ENCODE measurements at regions not wholly inside any gene's neighbourhood (a gene's known extent, or its start where the extent isn't known, plus 50 kb on each side); places are given as distances from the start of the nearest gene placed in this dataset.
"Not testable (repeated sequence)": the region's sequence is repeated elsewhere in the genome, so short reads cannot be mapped to it uniquely, and the experiment has no call there.

DNA sequence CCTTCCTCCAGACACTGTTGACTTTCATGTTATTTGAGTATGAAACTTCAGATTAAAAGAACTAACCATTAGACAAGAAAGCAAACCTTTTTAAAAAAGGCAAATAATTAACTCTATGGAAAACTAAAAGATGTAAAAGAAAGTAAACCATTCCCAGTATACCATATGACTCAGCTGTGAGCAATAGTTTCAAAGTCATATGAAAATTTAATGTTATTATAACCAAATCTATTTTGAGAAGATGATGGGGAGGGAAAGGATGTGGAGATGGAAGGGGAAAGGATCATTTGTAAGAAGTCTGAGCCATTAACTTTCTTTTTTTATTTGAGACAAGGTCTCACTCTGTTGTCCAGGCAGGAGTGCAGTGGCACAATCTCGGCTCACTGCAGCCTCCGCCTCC lies 131.8 kb downstream of the IRX5 start:
- peaks cover under 1% of the 10 kb centered on the region for H3K4me1 Mint-ChIP-seq
- H3K27me3 Mint-ChIP-seq (ENCODE audit: low read depth) = peaks cover 91% of the 10 kb centered on the region
- no peak overlapping the region for H3K4me3 Mint-ChIP-seq
- DNase-seq (ENCODE audit: low spot score in 2 of 2, unreplicated experiment in 2 of 2) = no peak
- H3K9me3 Mint-ChIP-seq = peaks cover 9% of the 10 kb centered on the region
- no peak overlapping the region for H3K27ac Mint-ChIP-seq
- H3K36me3 Mint-ChIP-seq = no peaks in the 10 kb centered on the region
- TF ChIP-seq, protein P1, sequence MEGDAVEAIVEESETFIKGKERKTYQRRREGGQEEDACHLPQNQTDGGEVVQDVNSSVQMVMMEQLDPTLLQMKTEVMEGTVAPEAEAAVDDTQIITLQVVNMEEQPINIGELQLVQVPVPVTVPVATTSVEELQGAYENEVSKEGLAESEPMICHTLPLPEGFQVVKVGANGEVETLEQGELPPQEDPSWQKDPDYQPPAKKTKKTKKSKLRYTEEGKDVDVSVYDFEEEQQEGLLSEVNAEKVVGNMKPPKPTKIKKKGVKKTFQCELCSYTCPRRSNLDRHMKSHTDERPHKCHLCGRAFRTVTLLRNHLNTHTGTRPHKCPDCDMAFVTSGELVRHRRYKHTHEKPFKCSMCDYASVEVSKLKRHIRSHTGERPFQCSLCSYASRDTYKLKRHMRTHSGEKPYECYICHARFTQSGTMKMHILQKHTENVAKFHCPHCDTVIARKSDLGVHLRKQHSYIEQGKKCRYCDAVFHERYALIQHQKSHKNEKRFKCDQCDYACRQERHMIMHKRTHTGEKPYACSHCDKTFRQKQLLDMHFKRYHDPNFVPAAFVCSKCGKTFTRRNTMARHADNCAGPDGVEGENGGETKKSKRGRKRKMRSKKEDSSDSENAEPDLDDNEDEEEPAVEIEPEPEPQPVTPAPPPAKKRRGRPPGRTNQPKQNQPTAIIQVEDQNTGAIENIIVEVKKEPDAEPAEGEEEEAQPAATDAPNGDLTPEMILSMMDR (IDR thresholded peaks at IDR 0.05; ENCODE audit: unreplicated experiment) = no peak

DNA sequence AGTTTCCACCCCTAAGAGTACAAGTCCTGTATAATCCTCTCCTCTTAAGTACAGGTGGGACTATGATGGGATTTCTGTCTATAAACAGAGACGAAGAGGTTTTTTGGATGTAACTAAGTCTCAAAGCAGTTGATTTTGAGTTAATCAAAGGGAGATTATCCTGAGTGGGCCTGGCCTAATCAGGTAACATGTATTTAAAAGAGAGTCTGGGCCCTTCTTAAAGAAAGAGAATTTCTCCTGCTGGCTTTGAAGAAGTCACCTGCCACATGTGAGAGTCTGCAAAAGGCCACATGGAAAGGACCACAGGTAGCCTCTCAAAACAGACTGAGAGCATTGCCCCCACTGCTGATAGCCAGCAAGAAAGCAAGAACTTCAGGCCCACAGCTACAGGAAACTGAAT lies 142.3 kb downstream of the IRX5 start:
- DNase-seq (ENCODE audit: low spot score in 2 of 2, unreplicated experiment in 2 of 2) = no peak
- Mint-ChIP-seq H3K27ac (no peak overlapping the region), H3K27me3 (ENCODE audit: low read depth) (peaks cover 48% of the 10 kb centered on the region), H3K9me3 (peaks cover 6% of the 10 kb centered on the region), H3K4me3 (no peak overlapping the region), H3K4me1 (no peaks in the 10 kb centered on the region), H3K36me3 (no peaks in the 10 kb centered on the region)
- TF ChIP-seq, protein P1 (IDR thresholded peaks at IDR 0.05; ENCODE audit: unreplicated experiment) = no peak

DNA sequence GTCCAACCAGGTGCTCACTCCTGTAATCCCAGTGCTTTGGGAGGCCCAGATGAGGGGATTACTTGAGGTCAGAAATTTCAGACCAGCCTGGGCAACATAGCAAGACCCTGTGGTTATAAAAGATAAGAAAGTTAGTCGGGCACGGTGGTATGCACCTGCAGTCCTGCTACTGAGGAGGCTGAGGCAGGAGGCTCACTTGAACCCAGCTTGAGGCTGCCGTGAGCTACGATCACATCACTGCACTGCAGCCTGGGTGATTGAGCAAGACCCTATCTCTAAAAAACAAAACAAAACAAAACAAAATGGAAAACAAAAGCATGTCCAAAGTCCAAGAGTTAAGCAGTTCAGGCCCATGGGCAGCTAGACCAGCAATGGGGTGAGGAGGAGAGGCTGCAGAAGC lies 143.2 kb downstream of the IRX5 start:
- Mint-ChIP-seq H3K4me1 (no peaks in the 10 kb centered on the region), H3K9me3 (peaks cover 6% of the 10 kb centered on the region), H3K4me3 (no peak overlapping the region), H3K36me3 (no peaks in the 10 kb centered on the region), H3K27me3 (ENCODE audit: low read depth) (peaks cover 50% of the 10 kb centered on the region), H3K27ac (no peak overlapping the region)
- TF ChIP-seq, protein P1 (IDR thresholded peaks at IDR 0.05; ENCODE audit: unreplicated experiment) = no peak
- no peak for DNase-seq (ENCODE audit: low spot score in 2 of 2, unreplicated experiment in 2 of 2)

DNA sequence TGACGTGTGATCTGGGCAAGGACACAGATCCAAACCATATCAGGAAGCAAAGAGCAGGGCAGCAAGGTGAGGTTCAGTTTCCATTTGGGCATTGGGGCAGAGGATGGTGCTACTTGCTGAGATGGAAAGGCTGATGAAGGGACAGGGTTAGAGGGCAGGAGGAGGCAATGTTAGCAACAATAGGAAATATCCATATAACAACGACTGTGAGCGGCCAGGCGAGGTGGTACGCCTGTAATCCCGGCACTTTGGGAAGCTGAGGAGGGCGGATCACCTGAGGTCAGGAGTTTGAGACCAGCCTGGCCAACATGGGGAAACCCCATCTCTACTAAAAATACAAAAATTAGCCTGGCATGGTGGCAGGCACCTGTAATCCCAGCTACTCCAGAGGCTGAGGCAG lies 144.5 kb downstream of the IRX5 start:
- not testable (repeated sequence) for H3K4me3 Mint-ChIP-seq; H3K27ac Mint-ChIP-seq; H3K36me3 Mint-ChIP-seq; DNase-seq (ENCODE audit: low spot score in 2 of 2, unreplicated experiment in 2 of 2); H3K9me3 Mint-ChIP-seq; H3K4me1 Mint-ChIP-seq
- H3K27me3 Mint-ChIP-seq (ENCODE audit: low read depth) = peaks cover 57% of the 10 kb centered on the region

DNA sequence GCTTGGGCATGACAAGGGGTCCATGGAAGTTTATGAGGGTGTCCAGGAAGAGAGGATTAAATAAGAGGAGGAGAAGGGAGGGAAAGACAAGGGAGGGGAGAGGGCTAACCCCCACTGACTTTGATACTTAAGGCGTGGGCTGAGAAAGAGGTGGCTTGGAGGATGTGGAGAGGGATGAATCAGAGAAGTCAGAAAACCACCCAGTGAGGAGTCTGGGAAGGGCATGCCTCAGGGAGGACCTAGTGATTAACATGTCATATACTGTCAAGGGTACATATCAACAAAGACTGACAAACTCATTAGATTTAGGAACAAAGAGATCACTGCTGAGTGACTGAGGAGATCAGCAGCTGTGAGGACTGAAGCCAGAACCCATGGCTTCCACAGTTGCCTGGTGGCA lies 145.4 kb downstream of the IRX5 start:
- Mint-ChIP-seq H3K36me3 (no peaks in the 10 kb centered on the region), H3K27me3 (ENCODE audit: low read depth) (peaks cover 57% of the 10 kb centered on the region), H3K4me1 (no peaks in the 10 kb centered on the region), H3K4me3 (no peak overlapping the region), H3K9me3 (peaks cover 6% of the 10 kb centered on the region), H3K27ac (no peak overlapping the region)
- no peak for DNase-seq (ENCODE audit: low spot score in 2 of 2, unreplicated experiment in 2 of 2)
- TF ChIP-seq, protein P1 (IDR thresholded peaks at IDR 0.05; ENCODE audit: unreplicated experiment) = no peak

DNA sequence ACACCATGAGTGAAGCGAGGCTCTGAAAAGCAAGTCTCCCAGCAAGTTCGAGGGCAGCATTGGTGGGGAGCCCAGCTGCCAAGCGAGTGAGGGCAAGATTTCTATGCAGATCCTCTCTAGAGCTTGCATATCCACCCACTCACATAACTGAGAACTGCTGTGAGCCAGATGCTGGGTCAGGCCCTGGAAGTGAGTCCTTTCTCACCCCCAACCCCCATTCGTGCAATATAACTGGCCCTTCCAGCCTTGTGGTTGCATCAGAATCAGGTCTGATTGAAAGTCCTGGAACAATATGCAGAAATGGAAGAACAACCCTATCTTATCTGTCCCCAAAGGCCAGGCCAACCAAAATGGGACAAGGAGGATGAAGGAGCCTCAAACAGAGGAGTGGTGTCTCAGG lies 146.6 kb downstream of the IRX5 start:
- H3K9me3 Mint-ChIP-seq = peaks cover 3% of the 10 kb centered on the region
- H3K4me1 Mint-ChIP-seq = peaks cover 2% of the 10 kb centered on the region
- TF ChIP-seq, protein P1 (IDR thresholded peaks at IDR 0.05; ENCODE audit: unreplicated experiment) = no peak
- H3K36me3 Mint-ChIP-seq = no peaks in the 10 kb centered on the region
- H3K27me3 Mint-ChIP-seq (ENCODE audit: low read depth) = peaks cover 59% of the 10 kb centered on the region
- no peak overlapping the region for H3K4me3 Mint-ChIP-seq
- DNase-seq (ENCODE audit: low spot score in 2 of 2, unreplicated experiment in 2 of 2) = no peak
- no peak overlapping the region for H3K27ac Mint-ChIP-seq
